ENCODE measurements at regions not wholly inside any gene's neighbourhood (a gene's known extent, or its start where the extent isn't known, plus 50 kb on each side); places are given as distances from the start of the nearest gene placed in this dataset.

DNA sequence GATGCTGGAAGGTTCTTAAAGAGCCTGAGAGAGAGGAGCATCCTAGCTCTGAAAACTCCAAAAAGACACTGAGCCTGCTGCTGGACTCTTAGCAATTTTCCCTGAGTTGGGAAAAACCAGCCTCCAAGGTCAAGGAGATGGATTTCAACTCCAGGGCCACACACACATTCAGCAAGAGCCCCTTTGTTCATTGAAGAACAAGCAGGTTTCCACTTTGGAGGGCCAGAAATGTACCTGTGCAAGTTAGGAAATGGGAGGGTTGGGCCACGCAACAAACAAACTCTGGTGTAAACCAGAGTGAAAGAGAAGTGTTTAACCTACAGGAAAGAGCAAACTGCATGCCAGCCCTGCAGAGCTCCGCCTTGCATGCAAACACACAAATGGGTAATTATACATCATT is 264.8 kb upstream of the RPL38 start:
- DNase-seq: no peak

DNA sequence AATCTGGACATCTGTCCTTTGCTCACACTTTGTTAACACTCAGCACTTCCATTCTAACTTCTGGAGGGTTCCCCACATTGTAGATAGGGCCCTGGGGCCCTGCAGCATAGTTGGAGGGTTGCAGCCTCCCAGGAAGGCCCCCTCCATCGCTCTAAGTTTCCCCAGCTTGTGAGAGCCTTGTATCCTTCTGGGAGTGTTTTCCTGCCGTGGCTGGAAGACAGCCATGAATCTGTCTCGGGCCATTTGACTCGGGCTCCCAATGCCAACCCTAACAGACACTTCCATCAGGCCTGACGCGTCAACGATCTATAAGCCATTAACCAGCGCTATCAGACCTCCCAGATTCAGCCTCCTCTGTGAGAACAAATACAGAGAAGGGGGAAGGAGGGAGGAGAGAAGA is 263.7 kb upstream of the RPL38 start:
- DNase-seq: no peak

DNA sequence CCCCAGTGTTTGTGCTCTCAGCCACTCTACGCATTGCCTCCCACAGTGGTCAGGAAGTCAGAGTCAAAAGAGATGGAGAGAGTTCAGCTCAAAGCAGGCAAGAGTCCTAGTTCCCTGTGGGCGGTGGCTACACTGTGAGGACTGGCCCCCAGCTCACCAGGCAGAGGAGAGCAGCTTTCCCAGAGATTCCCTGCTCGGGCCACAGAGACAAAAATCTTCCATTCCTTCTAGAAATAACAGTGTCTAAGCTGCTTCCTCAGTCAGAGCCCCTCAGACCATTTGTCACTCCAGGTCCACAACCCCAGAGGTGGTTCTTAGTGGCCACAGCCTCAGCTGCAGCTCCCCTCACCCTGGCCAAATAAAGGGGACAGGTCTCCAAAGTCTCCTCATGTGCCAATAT is 263.0 kb upstream of the RPL38 start:
- DNase-seq: no peak

DNA sequence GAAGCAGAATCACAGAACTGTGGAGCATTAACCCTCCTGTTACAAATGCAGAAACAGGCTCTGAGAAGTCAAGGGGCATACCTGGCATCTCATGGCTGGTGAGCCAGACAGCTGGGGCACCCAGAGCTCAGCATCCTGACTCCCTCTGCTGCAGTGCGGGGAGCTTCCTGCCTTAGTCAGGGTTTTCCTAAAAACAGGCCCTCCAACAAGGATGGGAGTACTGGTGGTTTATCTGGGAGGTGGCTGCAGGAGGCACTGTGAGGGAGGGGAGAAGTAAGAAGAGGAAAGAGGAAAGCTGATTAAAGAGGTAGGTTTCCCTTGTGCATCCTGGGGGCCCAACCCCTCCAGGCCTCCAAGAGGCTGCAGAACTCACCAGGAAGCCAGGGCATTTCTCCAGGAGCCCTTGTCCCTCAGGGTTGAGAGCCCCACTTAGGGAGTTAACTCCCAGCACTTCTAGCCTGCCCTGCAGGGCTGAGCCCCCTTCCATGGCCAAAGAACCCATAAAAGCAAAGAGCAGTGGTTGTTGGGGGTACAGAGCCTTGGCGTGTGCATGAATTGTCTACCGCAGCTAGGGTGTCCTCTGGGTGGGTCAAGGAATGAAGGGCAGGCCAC is 261.5 kb upstream of the RPL38 start:
- DNase-seq: no peak

DNA sequence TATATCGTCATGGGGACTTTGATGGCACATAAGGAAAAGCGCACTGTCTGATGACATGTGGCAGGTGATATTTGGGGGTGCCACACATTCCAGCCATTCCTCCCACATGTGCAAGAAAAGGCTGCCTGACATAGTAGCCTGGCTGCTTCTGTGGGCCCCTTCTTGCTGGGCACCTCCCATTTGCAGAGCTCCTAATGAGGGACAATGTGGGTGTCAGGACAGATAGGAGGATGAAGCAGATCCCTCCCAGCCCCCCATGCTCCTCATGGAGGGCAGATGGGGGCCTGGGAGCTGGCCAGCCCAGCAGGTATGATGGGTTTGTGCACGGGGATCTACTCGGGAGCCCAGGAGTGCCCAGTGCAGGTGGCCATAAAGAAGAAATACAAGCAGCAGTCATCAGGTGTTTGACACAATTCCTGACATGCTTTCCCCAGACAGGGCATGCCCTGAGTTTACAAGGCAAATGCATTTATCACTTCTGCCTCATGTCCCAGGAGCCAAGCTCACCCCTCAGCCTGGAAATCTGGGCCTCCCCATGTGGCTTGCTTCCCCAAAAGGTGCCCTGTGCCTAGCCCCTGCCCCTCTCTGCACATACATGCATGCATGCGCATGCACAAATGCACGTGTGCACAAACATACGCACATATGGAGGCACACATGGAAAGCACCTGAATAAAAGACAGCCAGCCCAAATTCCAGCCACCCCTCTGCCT is 260.6 kb upstream of the RPL38 start:
- DNase-seq: no peak

DNA sequence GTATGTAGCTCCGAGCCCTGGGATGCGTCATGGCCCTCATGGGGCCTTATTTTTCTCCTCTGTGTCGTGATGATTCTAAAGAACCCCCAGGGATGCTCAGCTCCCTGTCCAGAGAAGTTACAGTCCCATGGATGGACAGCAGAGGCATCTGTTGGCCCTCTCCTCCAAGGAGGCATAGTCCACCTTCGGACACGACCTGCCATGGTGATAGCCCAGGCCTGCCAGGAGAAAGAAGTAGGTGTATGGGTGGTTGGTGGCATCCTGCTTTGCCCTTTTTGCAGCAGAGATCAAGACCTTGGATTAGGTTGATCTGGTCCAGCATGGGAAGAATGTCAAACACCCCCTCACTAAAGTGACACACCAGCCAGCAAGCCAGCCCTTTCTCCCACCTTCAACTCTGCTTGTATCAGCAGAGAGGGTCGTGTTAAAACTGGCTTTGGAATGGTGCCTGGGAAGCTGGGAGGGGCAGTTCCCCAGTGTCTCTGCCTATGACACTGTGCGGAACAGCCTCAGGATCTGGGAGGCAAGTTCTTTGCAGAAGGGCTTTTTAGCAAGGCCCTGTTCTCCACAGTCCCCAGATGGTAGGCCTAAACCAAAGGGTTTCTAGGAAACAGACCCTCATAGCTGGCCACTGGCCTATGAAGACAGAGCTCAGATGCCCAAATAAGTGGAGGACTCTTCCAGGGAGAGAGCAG is 259.9 kb upstream of the RPL38 start:
- DNase-seq: no peak

DNA sequence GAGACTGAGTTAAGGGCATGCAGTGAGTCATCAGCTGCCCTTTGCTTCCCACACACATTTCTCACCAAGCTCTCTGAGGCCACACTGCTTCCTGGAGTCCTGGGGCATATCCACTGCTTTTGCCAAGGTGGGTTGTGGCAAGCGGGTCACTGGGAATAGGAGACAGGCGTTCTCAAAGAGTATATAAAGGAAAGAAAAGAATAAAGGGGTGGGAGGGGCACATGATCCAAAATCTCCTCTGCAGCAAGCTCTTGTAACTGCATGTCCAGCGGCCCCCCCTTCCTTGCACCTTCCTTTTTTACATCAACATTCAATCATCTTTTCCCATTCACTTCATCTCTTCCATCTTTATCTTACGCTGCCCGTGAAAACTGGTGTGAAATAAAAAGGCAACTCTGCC is 259.1 kb upstream of the RPL38 start:
- no peak for DNase-seq

DNA sequence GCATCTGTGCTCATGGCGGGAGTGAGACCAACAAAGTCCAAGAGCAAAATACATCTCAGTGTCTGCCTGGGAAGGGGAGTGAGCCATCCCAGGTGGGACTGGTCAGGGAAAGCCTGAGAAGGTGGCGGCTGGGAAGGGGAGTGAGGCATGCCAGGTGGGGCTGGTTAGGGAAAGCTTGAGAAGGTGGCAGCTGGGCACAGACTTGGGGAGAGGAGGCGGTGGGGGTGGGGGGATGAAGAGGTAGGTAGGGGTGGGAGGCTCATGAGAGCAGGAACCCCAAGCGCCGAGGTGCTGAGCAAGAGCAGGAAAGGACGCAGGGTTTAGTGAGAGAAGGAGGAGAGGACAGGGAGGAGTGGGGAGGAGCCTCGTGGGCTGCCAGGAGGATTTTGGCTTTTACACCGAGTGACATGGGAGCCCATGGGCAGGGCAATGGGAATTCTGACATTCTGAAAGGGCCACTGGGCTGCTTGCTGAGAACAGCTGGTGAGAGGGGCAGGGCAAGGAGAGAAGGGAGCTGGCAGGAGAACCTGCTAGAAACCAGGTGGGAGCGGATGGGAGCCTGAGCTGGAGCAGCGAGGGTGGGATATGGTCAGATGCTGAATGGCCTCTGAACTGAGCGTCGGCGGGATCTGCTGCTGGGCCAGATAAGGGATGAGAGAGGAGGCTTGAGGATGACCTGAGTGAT is 256.1 kb upstream of the RPL38 start:
- no peak for DNase-seq

DNA sequence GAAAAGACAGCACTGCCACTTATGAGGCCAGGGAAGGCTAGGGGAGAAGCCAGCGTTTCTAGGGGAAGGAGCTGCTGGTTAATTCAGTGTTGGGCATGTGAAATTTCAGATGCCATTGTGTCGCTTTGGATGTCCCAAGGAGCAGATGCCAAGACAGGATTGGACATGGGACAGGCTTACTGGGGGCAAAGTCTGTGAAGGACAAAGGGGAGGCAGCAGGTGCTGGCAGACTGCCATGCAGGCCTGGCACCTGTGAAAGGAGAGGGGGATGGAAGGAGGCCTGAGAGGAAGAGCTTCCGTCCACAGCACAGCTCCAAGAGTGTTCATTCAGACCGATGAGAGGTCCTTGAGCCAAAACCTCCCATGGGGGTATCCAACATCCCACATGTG is 255.5 kb upstream of the RPL38 start:
- DNase-seq: no peak

DNA sequence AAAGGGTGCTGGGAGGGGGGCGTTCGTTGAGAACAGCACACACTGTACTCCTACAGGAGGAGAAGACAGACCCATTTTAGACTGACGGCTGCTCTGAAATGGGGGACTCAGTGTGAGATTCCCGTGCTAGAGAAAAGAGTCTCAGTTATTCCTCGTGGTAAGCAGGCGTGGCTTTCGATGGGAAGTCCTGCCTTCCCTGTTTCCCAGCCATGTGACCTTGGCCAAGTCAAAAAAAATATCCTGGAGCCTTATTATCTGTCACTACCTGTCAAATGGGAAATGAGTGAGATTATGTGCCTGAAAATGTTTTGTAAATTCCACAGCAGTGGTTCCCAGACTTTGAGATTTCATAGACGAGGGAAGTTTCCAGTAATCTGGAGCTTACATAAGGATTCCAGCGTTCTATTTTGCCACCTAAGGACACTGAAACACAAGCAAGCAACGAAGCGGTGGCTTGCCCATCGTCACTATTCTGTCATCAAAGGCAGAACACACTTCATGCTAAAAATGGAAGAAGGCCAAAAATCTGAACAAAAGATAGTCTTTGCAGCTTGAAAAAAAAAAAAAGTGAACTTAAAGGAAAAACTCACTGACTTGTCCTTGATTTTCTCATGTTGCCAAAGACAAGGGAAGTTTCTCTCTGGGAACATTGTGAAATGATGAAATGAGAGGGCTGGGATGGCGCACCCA is 253.4 kb upstream of the RPL38 start:
- DNase-seq: no peak

DNA sequence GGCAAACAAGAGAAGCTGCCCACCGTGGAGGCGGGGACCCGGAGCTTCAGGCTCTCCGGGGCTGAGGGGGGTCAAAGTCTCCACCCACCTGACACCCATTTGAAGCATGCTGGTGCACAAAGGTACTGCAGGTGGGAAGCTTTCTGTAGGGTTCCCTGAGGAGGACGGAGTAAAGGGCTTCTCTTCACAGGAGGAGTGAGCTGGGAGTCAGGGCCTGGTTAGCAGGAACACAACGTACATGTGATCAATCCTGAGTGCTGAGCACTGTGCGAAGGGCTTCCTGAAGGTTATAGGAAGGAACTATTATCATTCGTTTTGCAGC is 252.9 kb upstream of the RPL38 start:
- DNase-seq: no peak

DNA sequence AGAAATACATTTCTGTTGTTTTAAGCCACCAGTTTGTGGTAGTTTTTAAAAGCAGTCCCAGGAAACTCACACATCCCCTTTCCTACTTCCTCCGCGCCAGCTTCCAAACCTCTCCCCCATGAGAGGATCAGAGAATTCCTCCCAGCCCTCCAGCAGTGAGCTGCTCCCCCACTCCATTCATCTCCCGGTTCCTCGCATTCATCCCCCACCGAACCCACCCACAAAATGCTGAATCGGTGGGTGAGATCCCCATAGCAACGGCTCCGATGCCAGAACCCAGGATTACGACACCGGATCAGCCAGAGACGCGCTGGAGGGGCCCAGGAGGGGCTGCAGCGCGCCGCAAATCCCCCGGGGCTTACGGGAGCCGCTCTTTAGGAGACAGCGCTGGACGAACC is 251.4 kb upstream of the RPL38 start:
- no peak for DNase-seq

DNA sequence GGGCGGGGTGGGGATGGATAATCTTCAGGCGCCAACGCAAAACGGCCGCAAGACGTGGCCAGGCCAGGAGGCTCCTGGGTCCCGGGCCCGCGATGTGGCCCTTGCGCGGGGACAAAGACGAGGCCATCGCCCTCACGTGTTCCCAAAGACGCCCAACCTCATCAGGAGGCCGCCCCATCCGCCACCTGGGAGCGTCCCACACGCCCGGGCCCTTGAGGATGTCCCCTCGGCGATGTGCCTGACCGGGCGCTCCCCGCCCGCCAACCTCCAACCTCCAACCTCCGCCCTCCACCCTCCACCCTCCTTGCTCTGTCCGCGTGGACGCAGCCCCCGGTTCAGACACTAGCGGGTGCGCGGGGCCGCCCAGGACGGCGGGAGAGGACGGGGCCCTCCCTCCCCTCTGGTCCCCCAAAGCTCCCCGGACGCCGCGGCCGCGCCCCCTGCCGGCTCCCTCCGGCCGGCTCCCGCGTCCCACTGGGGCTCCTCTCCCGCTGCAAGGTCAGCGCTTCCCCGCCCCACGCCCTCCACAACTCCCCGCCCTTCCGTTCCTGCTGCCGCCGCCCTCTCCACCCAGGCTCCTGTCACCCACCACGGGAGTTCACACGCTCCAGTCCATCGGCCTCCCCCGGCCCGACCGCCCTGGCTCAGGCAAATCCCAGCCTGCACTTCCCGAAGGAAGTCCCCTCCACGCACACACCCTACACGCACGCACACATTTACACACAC is 250.8 kb upstream of the RPL38 start:
- DNase-seq: no peak

DNA sequence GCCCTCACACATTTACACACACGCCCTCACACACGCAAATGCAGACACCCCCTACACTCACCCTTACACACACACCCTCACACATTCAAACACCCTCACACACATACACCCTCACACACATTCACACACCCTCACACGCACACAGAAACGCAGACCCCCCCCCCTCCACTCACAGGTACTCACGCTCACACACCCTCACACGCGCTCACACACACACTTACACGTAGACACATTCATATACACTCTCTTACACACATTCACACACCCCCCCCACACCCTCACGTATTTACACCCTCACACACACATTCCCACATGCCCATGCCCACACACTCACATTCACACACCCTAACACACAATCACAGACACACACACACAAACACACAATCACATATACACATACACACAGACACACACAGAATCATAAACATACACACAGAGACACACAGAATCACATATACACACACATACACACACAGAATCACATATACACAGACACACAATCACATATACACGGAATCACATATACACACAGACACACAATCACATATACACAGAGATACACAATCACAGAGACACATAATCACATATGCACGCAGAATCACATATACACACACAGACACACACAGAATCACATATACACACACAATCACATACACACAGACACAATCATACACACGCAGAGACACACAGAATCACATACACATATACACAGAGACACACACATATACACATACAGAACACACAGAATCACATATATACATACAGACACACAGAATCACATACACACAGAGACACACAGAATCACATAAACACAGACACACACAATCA is 250.1 kb upstream of the RPL38 start:
- no peak for DNase-seq

DNA sequence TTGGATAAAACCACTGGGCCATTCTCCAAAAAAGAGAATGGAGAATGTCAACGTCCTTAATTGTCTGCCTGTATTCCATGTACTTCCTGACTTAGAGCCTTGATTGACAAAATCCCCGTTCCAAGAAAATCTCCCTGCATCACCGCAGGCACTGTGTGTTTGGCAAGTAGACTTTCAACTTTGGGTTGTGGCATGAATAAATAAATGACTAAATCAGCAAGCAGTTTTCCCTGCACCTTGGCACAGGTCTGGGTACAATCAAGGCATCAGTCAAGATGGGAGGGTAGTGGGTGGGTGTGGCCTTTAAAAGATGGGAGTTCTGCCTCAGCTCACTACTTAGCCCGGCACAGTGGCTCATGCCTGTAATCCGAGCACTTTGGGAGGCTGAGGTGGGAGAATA is 248.5 kb upstream of the RPL38 start:
- no peak for DNase-seq

DNA sequence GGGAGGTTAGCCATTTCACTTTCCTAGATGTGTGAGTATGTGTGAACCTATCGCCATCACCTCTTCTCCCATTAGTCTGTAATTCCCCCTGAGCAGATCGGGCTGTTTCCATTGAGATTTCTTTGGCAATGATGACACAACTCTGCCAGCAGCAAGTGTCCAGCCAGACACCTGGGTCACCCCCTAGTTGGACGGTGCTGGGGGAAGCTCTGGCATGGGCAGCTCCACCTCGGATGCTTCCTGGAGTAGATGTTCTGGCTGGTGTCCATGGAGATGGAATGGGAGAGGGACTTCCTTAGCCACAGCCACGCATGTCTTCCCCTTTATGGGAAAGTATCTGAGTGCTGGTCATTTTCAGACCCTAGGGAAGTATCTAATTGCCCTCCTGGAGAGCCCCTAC is 247.9 kb upstream of the RPL38 start:
- DNase-seq: no peak

DNA sequence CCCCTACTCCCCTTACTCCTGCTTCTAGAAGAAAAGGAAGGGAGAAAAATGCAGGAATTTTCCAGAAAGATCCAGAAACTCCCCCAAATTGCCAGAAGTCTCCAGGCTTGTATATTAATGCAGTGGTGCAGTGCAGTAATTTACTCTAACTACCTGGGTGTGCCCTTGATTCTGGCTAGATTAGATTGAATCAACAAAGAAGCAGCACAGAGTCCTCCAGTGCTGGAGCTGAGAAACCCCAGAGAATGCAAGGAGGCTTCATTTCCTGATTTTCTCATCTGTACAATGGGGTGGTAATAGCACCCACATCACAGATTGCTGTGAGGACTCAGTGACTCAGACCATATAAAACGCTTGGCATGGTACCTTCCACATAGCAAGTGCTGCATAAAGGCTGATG is 247.3 kb upstream of the RPL38 start:
- peak; percentile 16 for DNase-seq

DNA sequence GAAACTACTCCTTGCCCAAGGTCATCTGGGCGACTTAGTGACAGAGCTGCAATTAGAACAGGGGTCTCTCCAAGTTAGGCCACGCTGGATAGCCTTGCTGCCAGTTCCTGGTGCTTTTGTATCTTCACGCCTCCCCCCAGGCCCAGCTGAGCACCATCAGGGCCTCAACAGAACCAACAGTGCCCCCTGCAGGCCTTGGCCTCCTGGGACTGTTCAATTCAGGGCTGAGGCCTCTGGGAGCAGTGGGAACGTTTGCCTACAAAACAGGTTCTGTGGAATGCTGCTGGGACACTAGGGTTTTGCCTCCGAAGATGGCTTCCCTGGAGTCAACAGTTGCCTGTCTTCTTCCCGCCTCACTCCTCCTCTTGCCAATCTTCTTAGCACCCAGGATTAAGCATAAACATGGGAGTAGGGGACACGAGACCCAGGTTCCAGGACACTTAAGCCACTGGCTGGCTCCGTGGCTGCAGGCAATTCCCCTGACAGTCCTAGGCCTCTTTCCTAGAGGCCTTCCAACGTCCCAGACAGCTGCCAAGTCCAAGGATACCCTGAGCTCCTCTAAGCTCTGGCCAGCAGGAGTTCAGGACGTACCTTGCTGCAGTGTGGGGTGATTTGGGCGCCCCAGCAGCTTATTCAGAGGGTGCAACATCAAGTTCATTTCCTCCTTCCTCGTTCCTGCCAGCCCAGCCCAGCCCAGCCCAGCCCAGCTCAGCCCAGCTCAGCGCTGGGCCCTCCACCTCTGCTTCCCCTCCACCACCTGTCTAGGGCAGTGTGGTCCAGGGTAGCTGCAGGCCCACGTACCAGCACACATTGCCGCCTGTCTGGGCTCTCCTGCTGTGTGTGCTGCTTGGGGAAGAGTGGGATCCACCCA is 246.6 kb upstream of the RPL38 start:
- DNase-seq: no peak

DNA sequence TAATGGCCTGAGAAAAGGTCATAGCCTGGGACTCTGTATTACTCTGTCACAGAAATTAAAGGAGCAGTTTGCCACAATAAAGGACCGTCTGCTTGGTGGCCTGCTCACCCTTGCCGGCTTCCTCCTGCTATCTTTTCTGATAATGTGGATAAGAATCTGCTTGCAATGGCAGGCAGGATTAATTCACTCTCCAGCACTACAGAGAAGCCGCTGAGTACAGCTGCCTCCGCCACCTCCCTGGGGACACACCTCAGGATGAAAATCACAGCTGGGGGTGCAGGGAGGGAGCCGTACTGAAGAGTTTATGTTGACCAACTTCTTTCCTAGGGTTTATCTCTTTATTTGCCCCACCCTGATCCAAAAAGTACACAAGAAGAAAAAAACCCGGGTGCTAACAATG is 245.9 kb upstream of the RPL38 start:
- DNase-seq: no peak

DNA sequence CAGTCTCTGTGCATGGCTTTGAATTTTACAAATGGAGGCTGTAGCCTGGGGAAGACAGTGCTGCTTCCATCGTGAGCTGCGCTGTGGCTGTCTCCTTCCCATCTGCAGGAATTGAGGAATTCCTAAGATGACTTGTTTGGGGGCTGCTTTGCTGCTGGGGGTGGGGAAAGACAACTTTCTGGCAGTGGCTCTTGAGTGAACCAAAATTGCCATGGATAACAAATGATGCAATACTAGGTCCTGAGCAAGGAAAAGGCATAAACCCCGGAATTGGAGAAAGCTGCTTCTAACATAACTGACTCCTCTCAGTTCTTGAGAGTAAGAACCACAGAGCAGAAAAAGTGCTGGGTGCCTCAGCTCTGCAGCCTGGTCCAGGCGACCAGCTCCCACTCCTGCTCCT is 245.0 kb upstream of the RPL38 start:
- DNase-seq: no peak

DNA sequence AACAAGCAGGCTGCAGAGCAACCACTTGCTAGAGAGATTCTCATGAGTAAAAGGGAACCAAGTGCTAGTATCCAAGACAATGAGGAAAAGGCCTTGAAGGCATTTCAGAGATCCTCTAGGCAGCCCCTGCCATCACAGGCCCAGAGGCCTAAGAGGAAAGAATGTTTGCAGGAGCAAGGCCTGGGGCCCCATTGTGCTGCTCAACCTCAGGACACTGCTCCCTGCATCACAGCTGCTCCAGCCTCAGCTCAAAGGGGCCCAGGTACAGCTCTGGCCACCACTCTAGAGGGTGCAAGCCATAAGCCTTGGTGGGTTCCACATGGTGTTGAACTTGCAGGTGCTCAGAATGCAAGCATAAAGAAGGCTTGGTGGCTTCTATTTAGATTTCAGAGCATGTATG is 243.0 kb upstream of the RPL38 start:
- DNase-seq: no peak

Data from NCI-H1436 treated with DMSO at 0.1 percent for 48 hours (cell line).